ENCODE measurements at regions not wholly inside any gene's neighbourhood (a gene's known extent, or its start where the extent isn't known, plus 50 kb on each side); places are given as distances from the start of the nearest gene placed in this dataset.

DNA sequence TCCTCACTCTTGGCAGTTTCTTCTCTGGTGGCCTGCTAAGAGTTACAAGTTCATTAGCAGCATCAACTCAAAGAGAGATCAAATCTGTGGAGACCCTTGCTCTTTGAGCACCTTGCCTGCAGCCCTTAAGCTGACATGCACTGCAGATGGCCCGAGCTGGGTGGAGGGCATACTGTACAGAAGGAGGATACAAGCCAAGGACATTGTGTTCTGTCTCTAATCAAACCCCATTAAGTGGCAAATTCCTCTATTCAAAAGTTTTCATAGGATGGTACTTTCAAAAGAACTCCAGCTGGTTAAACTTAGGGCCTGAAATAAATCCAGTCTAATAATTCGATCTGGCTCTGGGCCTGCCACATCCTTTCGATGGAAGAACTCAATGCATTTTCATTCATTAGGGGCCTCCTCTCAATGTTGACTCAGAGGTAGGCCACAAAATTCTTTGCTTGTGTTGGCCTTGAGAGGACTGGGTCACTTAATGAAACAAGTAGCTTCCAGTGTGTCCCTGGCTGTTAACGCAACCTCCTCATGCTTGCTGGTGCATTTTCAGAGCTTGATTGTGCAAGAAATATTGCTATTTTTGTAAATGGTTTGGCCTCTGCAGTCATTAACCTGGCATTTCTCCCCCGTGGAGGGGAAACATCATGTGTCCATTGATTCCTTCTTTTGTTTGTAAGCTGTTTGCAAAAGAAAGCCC, 318.2 kb downstream of the NUAK1 start:
- DNase-seq, result no peak

GRCh38 chr12:105822131-105823105, 316.3 kb downstream of the NUAK1 start:
- no peak for DNase-seq

DNA sequence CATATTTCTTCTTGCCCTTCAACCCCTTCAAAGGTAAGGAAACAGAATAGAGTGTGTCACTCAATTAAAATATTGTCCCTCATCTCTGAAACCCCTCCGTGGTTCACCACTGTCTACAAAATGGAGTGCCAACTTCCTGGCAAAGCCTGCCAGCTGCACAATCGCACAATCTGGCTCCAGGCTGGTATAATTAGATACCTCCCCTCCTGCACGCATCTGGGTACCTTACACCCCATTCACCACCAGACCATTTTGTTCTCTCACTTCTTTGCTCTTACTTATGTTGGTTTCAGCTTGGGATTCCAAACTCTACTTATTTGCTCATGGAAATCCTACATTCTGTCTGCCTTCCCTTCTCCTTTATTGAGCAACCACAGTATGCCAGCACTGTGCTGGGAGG, 314.9 kb downstream of the NUAK1 start:
- DNase-seq, result no peak

DNA sequence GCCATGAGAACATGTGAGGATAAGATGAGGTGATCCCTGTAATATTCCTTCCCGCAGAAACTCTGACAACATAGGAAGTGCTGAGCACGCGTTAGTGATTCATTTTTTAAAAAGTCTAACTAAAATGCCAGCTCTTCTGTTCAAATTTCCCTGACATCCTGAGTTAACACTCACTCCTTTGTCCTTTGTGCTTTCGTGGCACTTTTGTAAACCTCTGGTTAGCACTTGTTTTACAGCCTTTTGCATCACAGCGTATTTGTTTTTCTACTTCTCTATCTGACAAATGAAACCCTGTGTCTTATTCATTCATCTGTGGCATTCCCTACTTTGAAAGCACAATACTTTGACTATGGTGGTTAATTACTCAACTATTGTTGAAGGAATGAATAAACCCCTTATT, 313.6 kb downstream of the NUAK1 start:
- no peak for DNase-seq

DNA sequence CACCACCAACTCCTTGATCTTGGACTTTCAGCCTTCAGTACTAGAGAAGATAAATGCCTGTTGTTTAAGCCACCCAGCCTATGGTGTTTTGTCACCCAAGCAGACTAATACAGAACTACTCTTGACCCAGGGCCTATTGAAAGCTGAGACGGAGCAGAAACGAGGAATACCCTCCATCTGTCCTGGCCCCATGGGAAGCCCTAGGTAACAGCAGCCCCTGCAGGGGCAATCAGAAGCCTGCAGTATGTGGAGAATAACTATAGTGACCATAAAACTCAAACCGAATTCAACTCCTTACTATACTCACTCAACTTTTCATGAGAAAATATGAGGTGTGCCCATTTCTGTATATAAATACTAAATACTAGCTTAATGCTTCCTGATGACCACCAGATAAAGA, 307.4 kb downstream of the NUAK1 start:
- DNase-seq, result no peak

DNA sequence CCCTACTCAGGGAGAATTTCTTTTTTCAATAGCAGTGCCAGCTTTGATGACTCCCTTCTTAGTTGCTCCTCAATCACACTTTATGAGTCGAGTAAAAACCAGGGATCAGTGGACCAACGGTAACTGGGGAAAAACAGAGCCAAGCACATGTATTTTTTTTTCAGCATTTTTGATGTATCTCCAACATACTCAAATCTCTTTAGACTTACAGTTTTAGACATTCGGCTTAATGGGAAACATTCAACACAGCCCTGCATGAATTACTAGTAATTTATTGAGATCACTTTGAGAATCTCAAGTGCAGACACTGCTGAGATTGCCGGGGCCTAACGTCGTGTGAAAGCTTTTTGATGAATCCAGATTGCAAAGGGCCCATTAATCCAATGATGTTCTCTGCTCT, 306.7 kb downstream of the NUAK1 start:
- no peak for DNase-seq

DNA sequence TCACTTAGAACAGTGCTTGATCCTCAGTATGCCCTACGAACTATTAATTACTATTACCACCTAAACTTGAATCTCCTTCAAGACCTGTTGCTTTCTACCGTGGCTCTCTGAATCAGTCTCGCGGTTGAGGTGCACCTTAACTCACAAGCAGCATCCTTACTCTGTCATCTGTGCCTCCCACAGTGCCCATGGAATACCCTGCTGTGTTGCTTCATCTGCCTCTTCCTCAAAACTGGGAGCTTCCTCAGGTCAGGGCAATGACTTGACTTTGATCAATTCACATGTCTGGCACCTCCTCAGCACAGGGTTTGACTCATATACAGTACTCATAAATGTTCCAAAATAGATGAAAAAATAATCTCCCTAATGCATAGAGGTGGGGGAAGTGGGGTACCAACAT, 305.9 kb downstream of the NUAK1 start:
- DNase-seq, result no peak

GRCh38 chr12:105834496-105834895, 304.3 kb downstream of the NUAK1 start:
- DNase-seq, result no peak

DNA sequence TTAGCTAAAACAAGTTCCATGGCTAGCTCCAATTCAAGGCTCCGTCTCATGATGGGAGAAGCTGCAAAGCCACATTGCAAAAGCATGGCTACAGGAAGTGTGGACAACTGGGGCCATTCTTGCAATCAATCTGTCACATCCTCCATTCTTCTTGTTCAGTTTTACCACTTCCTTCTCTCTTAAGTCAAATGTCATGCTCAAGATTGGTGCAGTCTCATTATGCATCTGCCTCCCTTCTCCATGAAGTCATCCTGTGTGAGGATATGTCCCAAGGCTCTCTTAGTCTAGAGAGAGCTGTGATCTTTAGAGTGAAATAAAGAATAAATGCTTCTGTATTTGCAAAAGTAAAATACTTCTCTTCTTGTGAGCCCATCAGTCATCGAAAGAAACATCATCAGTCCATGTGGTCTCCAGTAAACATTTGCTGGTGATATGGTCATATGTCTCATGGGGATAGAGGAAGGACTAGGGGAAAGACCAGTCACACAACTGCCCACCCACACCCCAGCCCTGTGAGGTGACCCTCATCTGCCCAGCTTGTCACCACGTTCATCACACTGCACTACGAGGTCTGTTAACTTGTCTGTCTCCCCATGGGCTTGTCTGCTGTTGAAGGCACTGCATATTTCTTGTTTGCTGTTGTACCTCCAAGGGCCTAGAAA, 303.0 kb downstream of the NUAK1 start:
- DNase-seq, result no peak

- no peak for DNase-seq
Measured at GRCh38 chr12:105836242-105836622, 302.5 kb downstream of the NUAK1 start.

DNA sequence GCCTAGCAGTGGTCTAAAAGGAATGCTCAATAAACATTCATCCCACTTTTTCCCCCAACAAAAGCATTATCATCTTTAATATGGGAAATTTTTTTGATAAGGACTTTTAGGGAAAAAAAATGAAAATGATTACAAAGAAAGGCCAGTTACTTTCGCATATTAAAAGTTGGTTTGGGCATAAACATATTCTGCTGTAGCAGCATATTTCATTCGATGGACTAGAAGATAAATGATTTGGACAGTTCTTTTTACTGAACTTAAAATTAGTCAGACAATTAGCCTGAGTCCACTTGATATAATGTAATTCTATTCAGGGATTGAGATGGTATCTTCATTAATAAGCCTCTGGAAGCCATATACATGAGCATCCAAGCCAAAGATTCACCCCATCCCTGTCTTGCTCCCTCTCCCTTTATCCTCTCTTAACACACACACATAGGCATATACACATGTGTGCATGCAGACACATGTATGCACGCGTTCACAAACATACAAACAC, 299.1 kb downstream of the NUAK1 start:
- no peak for DNase-seq

DNA sequence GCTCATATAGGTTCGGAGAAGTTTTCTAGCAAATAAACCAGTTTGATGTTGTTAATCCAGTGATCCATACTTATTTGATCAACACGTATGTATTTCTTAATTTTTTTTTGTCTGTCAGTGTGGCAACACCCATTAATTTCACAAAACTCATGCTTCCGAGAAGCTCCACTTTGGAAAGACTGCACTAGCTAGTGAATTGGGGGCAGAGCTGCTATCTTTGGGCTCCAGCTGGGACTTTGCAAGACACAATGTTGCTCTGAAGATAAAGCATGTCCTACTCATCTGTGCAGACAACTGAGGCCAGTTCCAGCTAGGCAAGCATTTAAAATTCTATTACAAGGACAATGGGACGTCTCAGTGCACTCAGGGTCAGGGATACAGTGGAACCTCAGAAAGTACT, 298.4 kb downstream of the NUAK1 start:
- no peak for DNase-seq

DNA sequence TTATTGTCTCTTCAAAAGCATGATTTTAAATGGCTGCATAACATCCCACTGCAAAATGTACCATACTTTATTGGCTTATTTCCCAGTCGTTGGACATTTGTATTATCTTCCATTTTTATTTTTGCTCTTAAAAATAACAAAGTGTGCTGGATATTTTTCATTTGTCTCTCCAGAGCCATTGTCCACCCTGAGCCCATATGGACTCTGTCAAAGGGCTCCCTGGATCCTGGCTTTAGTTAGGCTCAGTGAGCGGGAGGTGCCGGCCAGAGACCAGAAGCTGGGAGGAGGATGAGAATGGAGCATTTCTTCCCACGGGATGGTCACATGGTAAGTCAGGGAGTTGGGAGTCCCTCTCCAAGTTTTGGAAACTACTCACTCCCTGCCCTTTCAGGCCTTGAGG, 296.9 kb downstream of the NUAK1 start:
- no peak for DNase-seq

GRCh38 chr12:105843561-105843960, 295.2 kb downstream of the NUAK1 start:
- no peak for DNase-seq

GRCh38 chr12:105843986-105844760, 294.6 kb downstream of the NUAK1 start:
- no peak for DNase-seq

DNA sequence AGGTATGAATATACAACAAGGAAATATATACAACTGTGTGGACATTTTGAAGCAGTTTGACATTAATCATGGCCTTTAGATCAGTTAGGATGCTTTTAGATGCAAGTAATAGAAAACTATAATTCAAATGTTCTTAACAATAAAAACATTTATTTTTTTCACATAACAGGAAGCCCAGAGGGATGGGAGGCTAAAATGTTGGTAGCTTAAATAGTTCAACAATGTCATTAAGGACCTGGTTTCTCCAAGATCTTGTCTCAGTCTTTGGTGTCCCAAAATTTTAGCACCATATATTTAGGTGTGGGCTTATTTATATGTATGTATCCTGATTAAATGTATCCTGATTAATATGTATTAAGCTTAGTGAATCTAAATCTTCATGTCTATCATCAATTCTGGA, 292.4 kb downstream of the NUAK1 start:
- no peak for DNase-seq

DNA sequence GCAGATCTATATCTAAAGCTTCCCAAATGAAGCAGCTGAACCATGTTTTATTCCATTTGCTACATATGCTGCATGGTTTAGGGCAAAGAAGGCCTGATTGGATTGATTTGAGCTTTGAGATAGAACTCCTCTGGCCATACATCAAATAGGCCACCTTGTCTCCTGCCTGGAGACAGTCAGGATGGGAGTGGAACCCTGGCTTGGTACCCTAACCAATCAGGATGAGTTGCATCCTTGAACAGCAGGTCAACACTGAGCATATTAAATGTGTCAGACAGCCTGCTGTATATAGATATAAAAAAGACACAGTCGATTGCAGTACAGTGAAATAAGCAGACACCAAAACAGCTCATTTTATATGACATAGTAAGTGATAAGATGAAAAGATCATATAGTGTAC, 291.7 kb downstream of the NUAK1 start:
- no peak for DNase-seq

- no peak for DNase-seq
Measured at GRCh38 chr12:105848286-105848685, 290.5 kb downstream of the NUAK1 start.

GRCh38 chr12:105850103-105850968, 288.4 kb downstream of the NUAK1 start:
- DNase-seq, result no peak

DNA sequence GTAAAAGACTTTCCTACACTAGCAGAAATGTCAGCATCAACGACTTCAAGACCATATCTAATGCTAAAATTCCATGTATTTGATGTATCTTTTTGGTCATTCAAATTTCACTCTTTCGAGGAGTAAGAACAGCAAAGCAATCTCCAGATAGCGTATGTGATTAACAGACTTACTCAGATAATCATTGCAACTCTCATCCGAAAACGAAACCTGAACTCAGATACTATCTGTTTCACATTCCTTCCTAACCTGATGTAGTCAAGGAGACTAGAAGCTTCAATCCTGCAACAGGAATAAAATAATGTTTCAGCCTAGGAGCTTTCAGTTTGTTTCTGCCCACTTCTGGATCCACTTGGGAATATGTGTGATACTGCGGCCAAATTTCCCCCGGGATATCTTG, 286.3 kb downstream of the NUAK1 start:
- no peak for DNase-seq

DNA sequence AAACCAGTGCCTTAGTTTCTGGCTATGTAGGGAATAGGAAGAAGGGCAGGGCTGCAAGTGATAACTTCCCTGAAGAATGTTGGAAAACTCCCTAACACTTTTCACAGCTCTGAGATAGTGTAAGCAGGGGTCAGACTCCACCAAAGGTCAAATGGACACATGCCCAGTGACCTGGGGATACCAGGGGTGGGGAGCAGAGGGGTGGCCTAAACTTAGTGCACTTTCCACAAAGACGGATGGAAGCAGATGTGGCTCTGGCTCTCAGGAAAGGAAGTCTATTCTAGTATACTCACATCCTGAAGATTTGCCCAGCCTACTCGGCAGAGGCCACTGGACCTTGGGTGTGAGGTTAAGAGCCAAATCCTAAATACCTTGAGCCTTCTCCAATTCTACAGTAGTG, 285.8 kb downstream of the NUAK1 start:
- DNase-seq, result no peak

DNA sequence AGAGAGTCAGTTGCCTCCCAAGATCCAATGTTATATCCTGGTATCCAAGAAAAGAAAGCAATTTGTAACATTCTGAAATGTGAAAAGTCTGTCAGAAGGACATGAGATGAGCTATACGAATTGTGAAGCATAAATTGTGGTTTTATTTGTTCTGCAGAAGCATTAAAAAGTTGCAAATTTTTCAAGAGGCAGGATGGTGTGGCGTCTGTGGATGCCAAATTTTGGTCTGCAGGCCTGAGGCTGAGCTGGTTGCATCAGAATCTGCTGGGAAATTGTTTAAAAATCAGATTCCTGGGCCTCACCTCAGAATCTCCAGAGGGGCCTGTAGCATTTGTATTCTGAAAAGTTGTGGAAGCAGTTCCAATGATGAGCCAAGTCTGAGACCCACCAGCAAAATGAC, 284.7 kb downstream of the NUAK1 start:
- no peak for DNase-seq
